ENCODE measurements at regions not wholly inside any gene's neighbourhood (a gene's known extent, or its start where the extent isn't known, plus 50 kb on each side); places are given as distances from the start of the nearest gene placed in this dataset.

- TF ChIP-seq CTCF (IDR thresholded peaks at IDR 0.05) (no peak), POLR2AphosphoS5 (IDR thresholded peaks at IDR 0.05) (no peak), POLR2A (IDR thresholded peaks at IDR 0.05) (no peak), EP300 (IDR thresholded peaks at IDR 0.05) (no peak)
Measured at GRCh38 chr5:12592228-12592627, 688.0 kb upstream of the CTNND2 start.

Data from sigmoid colon (tissue), 4 donors.